HL-60 (cell line): ENCODE measurements at regions not wholly inside any gene's neighbourhood (a gene's known extent, or its start where the extent isn't known, plus 50 kb on each side); places are given as distances from the start of the nearest gene placed in this dataset.

Experiments used
- DNase-seq, 2 experiments: peaks; one replicate each; pipeline ENCODE4 v3.0.0-alpha.2; 2010 to 2020; ENCODE audit warnings: low read depth in 1 of 2, low spot score in 1 of 2
- H3K27ac ChIP-seq: fragments of 250-450 bp; sonication (Bioruptor Pico); replicated peaks from 2 replicates; pipeline ENCODE4 v1.5.1; 2020; ENCODE audit warnings: mild to moderate bottlenecking, moderate library complexity
- H3K27me3 ChIP-seq: fragments of 250-450 bp; sonication (Bioruptor Pico); 2 replicates; pipeline ENCODE4 v1.5.1; 2021; ENCODE audit warnings: mild to moderate bottlenecking, moderate library complexity; ENCODE audit not compliant: insufficient read depth, poor library complexity, severe bottlenecking
- H3K4me3 ChIP-seq: replicated peaks from 2 replicates; pipeline ENCODE4 v1.5.1; 2011; ENCODE audit warnings: mild to moderate bottlenecking, control low read depth, low read length; ENCODE audit not compliant: insufficient read depth
- GABPA ChIP-seq: IDR thresholded peaks from 2 replicates; pipeline ENCODE4 v1.6.1; 2012; ENCODE audit warnings: low read depth
- POLR2AphosphoS5 ChIP-seq: IDR thresholded peaks from 2 replicates; pipeline ENCODE4 v1.6.1; 2012; ENCODE audit warnings: low read depth
- SPI1 ChIP-seq: IDR thresholded peaks from 2 replicates; pipeline ENCODE4 v1.6.1; 2012; ENCODE audit warnings: low read depth, mild to moderate bottlenecking, borderline replicate concordance
- TF ChIP-seq, protein P1 (sequence below): IDR thresholded peaks from one replicate; pipeline ENCODE4 v1.5.1; 2011; ENCODE audit warnings: low read length, control low read depth, inconsistent platforms; ENCODE audit not compliant: insufficient read depth
- TF ChIP-seq, protein P2 (sequence below): IDR thresholded peaks from 2 replicates; pipeline ENCODE4 v1.6.1; 2012; ENCODE audit warnings: low read depth; ENCODE audit not compliant: insufficient replicate concordance

- TF ChIP-seq POLR2AphosphoS5 (no peak), SPI1 (no peak), GABPA (no peak)
- TF ChIP-seq, protein P1, sequence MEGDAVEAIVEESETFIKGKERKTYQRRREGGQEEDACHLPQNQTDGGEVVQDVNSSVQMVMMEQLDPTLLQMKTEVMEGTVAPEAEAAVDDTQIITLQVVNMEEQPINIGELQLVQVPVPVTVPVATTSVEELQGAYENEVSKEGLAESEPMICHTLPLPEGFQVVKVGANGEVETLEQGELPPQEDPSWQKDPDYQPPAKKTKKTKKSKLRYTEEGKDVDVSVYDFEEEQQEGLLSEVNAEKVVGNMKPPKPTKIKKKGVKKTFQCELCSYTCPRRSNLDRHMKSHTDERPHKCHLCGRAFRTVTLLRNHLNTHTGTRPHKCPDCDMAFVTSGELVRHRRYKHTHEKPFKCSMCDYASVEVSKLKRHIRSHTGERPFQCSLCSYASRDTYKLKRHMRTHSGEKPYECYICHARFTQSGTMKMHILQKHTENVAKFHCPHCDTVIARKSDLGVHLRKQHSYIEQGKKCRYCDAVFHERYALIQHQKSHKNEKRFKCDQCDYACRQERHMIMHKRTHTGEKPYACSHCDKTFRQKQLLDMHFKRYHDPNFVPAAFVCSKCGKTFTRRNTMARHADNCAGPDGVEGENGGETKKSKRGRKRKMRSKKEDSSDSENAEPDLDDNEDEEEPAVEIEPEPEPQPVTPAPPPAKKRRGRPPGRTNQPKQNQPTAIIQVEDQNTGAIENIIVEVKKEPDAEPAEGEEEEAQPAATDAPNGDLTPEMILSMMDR: no peak
- TF ChIP-seq, protein P2, sequence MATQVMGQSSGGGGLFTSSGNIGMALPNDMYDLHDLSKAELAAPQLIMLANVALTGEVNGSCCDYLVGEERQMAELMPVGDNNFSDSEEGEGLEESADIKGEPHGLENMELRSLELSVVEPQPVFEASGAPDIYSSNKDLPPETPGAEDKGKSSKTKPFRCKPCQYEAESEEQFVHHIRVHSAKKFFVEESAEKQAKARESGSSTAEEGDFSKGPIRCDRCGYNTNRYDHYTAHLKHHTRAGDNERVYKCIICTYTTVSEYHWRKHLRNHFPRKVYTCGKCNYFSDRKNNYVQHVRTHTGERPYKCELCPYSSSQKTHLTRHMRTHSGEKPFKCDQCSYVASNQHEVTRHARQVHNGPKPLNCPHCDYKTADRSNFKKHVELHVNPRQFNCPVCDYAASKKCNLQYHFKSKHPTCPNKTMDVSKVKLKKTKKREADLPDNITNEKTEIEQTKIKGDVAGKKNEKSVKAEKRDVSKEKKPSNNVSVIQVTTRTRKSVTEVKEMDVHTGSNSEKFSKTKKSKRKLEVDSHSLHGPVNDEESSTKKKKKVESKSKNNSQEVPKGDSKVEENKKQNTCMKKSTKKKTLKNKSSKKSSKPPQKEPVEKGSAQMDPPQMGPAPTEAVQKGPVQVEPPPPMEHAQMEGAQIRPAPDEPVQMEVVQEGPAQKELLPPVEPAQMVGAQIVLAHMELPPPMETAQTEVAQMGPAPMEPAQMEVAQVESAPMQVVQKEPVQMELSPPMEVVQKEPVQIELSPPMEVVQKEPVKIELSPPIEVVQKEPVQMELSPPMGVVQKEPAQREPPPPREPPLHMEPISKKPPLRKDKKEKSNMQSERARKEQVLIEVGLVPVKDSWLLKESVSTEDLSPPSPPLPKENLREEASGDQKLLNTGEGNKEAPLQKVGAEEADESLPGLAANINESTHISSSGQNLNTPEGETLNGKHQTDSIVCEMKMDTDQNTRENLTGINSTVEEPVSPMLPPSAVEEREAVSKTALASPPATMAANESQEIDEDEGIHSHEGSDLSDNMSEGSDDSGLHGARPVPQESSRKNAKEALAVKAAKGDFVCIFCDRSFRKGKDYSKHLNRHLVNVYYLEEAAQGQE: no peak
- no peak overlapping the region for H3K4me3 ChIP-seq
- DNase-seq: no peak
- no peak overlapping the region for H3K27ac ChIP-seq
- H3K27me3 ChIP-seq: no peaks in the 10 kb centered on the region
Measured at GRCh38 chr15:61389334-61390028, 160.4 kb upstream of the RORA start.

DNA sequence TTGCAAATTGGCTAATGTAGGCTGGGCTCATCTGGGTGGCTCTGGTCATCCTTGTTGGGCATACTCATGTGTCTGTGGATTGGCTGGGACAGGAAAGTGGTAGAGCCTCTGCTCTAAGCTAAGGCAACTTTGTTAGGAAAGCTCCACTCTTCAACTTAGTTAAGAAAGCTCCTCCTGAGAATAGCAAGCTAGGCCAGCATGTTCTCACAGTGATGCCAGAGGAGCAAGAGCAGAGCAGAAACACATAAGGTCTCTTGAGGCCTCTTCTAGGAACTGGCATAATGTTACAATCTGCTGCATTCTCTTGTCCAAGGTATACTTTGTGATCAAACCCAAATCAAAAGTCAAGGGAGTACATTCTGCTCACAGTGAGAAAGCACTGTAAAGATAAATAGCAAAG lies 158.6 kb upstream of the RORA start:
- Histone ChIP-seq H3K27ac (no peak overlapping the region), H3K27me3 (no peaks in the 10 kb centered on the region), H3K4me3 (no peak overlapping the region)
- DNase-seq: no peak
- no peak for TF ChIP-seq GABPA

DNA sequence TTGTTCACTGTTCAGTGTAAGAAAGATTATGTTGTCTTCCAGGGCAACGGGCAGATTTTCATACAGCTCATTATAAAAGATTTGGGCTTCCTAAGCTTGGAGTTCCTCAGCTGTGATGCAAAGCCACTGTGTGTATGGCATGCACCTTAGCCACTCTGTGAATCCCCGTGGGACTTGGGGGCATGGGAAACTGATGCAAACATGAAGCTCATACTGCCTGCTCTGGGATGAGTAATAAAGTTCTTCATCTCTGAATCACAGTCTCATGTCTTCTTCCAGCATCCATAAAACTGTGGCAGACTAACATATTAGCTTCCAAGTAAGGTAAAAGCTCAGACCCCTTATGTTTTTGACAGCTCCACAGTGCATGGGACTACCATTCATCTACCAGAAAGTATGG lies 154.3 kb upstream of the RORA start:
- TF ChIP-seq GABPA (no peak), SPI1 (no peak), POLR2AphosphoS5 (no peak)
- TF ChIP-seq, protein P1: no peak
- TF ChIP-seq, protein P2: no peak
- Histone ChIP-seq H3K4me3 (no peak overlapping the region), H3K27me3 (no peaks in the 10 kb centered on the region), H3K27ac (no peak overlapping the region)
- DNase-seq: no peak

- no peaks in the 10 kb centered on the region for H3K27me3 ChIP-seq
- TF ChIP-seq POLR2AphosphoS5 (no peak), SPI1 (no peak), GABPA (no peak)
- TF ChIP-seq, protein P1: no peak
- TF ChIP-seq, protein P2: no peak
- DNase-seq: no peak
- H3K4me3 ChIP-seq: no peak overlapping the region
- H3K27ac ChIP-seq: no peak overlapping the region
Measured at GRCh38 chr15:61382927-61383326, 153.8 kb upstream of the RORA start.
